Cardiac fibroblast (primary cell): ENCODE measurements at regions not wholly inside any gene's neighbourhood (a gene's known extent, or its start where the extent isn't known, plus 50 kb on each side); places are given as distances from the start of the nearest gene placed in this dataset.

ENCODE experiments used
- DNase-seq, 2 donors: peaks; one replicate each; pipeline versions ENCODE4 v3.0.0 to v3.0.0-alpha.2; 2010; ENCODE audit warnings: low read depth in 2 of 2
- H3K4me3 ChIP-seq, 2 donors: replicated peaks in 1 of 2; 1 replicate in 1 of 2; 2 replicates in 1 of 2; pipeline ENCODE4 v1.5.1; 2011; ENCODE audit warnings: low read depth in 2 of 2, low read length in 2 of 2, mild to moderate bottlenecking in 2 of 2, moderate library complexity in 1 of 2
- CTCF ChIP-seq: IDR thresholded peaks from one replicate; pipeline ENCODE4 v1.5.1; 2011; ENCODE audit warnings: low read depth, mild to moderate bottlenecking, low read length, inconsistent platforms

DNA sequence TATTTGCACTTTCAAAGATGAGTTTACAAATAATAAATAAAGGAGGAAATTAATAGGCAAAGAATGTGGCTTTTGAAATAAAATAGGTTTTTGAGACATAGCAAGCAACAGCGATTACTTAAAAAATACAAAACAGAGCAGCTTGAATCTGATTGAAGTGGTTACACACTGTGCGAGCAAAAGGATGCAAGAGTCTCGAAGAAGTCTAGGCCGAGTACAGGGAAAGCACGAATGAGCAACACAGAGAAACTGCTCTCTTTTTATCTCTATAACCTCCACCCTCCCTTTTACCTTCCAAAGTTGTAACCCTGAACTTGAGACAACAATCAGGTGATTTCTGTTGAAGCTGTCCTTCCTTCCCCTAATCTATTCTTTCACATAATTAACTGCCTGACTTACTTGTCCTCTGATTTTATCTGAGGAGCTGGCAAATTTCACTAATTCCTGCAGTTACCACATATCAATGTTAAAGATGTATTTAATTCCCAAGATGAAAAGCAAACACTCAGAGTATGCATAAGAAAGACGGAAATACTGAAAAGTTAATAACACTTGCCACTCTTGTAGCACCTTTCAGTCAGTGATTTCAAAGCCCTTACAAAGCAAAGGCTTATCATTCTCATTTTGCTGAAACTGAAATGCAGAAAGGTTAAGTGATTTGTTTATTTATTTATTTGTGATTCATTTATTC lies 1030.1 kb downstream of the ADGRL2 start:
- DNase-seq, result no peak
- TF ChIP-seq CTCF, result no peak
- no peak overlapping the region for H3K4me3 ChIP-seq

- DNase-seq, result no peak
- no peak for TF ChIP-seq CTCF
- H3K4me3 ChIP-seq, result no peak overlapping the region
Observed at GRCh38 chr1:82829527-82829926, 1028.8 kb downstream of the ADGRL2 start.

GRCh38 chr1:82823876-82824275 lies 1023.1 kb downstream of the ADGRL2 start:
- no peak for TF ChIP-seq CTCF
- no peak overlapping the region for H3K4me3 ChIP-seq
- no peak for DNase-seq

DNA sequence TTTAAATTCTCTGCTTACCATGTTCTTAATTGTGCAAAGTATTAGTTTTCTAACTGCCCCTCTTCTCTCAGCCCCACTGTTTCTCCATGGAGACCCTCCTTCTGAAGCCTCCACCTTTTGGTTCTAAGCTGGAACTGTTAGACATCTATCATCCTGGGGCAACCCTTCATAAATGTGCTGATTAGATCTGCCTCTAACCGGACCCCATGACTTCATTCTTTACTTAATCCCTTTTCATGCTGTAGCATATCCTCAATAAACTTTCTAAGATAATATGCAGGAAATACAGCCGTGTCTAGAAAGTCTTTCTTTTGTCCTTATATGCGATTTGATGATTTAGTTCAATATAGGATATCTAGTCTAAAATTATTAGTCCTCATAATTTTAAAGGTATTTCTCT lies 1020.1 kb downstream of the ADGRL2 start:
- H3K4me3 ChIP-seq, result no peak overlapping the region
- no peak for DNase-seq
- TF ChIP-seq CTCF, result no peak

GRCh38 chr1:82819234-82819633 lies 1018.5 kb downstream of the ADGRL2 start:
- TF ChIP-seq CTCF, result no peak
- no peak for DNase-seq
- no peak overlapping the region for H3K4me3 ChIP-seq

DNA sequence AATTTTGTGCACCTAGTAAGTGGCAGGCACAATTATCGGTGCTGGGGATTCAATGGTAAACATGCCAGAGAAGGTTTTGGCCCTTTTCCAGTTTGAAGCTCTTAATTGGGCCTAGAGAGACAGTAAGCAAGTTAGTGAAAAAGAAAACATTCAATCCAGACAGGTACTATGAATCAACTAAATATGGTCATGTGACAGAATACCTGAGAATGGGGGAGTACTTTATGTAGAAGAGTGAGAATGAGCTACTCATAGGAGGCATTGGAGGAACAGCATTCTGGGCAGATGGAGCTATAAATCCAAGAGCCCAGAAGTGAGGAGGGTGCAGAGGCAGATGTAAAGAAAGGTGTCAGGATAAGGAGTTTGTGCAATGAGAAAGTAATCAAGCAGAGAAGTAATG lies 1017.9 kb downstream of the ADGRL2 start:
- no peak overlapping the region for H3K4me3 ChIP-seq
- no peak for DNase-seq

More for the DNA sequence above, 1017.9 kb downstream of the ADGRL2 start:
- no peak for TF ChIP-seq CTCF
